Breast epithelium (tissue), 3 donors: ENCODE measurements at regions not wholly inside any gene's neighbourhood (a gene's known extent, or its start where the extent isn't known, plus 50 kb on each side); places are given as distances from the start of the nearest gene placed in this dataset.

Experiments
- CTCF ChIP-seq, 3 donors: fragments of 450-650 bp; IDR thresholded peaks; one replicate each; pipeline ENCODE4 v1.5.1; 2016 to 2017; ENCODE audit warnings: antibody characterized with exemption in 3 of 3, mild to moderate bottlenecking in 3 of 3, moderate library complexity in 3 of 3
- POLR2A ChIP-seq: fragments of 450-650 bp; IDR thresholded peaks from one replicate; pipeline ENCODE4 v1.6.1; 2016; ENCODE audit warnings: antibody characterized with exemption, mild to moderate bottlenecking, moderate library complexity
- POLR2AphosphoS5 ChIP-seq, 3 donors: sonication (generic); formaldehyde crosslinking; IDR thresholded peaks; one replicate each; pipeline ENCODE4 v1.6.1; 2017; ENCODE audit warnings: antibody characterized with exemption in 3 of 3

GRCh38 chr16:79295162-79295561 lies 305.4 kb downstream of the MAF start:
- no peak for TF ChIP-seq CTCF (IDR thresholded peaks at IDR 0.05)
- TF ChIP-seq POLR2A = no peak
- no peak for TF ChIP-seq POLR2AphosphoS5 (IDR thresholded peaks at IDR 0.05)
